GM23338 (cell line): ENCODE measurements at regions not wholly inside any gene's neighbourhood (a gene's known extent, or its start where the extent isn't known, plus 50 kb on each side); places are given as distances from the start of the nearest gene placed in this dataset.

Experiments
- CREB1 ChIP-seq: fragments of 250-450 bp; sonication (Bioruptor Pico); IDR thresholded peaks from 2 replicates; pipeline ENCODE4 v1.5.0; 2020; ENCODE audit warnings: low read depth, mild to moderate bottlenecking, moderate library complexity
- CTCF ChIP-seq, 2 experiments: fragments of 200-600 bp in 1 of 2; sonication (generic) in 1 of 2; conservative IDR thresholded peaks; 2 replicates each; pipeline versions ENCODE4 v1.5.1 to v1.6.1; 2016 to 2017; ENCODE audit warnings: antibody characterized with exemption in 2 of 2, low read depth in 2 of 2, mild to moderate bottlenecking in 2 of 2, moderate library complexity in 1 of 2
- EZH2 ChIP-seq: fragments of 200-600 bp; sonication (generic); IDR thresholded peaks from one replicate; pipeline ENCODE4 v1.8.0; 2017; ENCODE audit warnings: antibody characterized with exemption, mild to moderate bottlenecking, low read depth; ENCODE audit not compliant: unreplicated experiment
- EZH2phosphoT487 ChIP-seq: fragments of 200-600 bp; sonication (generic); IDR thresholded peaks from one replicate; pipeline ENCODE4 v1.8.1; 2018; ENCODE audit warnings: antibody characterized with exemption; ENCODE audit not compliant: unreplicated experiment
- JUNB ChIP-seq: IDR thresholded peaks from one replicate; pipeline ENCODE4 v1.6.1; 2016; ENCODE audit warnings: antibody characterized with exemption; ENCODE audit not compliant: unreplicated experiment
- POLR2AphosphoS5 ChIP-seq: IDR thresholded peaks from 2 replicates; pipeline ENCODE4 v1.6.1; 2016; ENCODE audit warnings: antibody characterized with exemption, low read depth
- REST ChIP-seq: IDR thresholded peaks from one replicate; pipeline ENCODE4 v1.6.1; 2018; ENCODE audit warnings: antibody characterized with exemption; ENCODE audit not compliant: unreplicated experiment

- TF ChIP-seq EZH2phosphoT487 = no peak
- no peak for TF ChIP-seq POLR2AphosphoS5
- TF ChIP-seq EZH2 = no peak
- TF ChIP-seq JUNB = no peak
- no peak for TF ChIP-seq CREB1
- no peak for TF ChIP-seq CTCF (conservative IDR thresholded peaks at IDR 0.05; ENCODE audit: low read depth in 2 of 2)
- TF ChIP-seq REST = no peak
Measured at GRCh38 chr5:96177303-96177869, 215.7 kb upstream of the ELL2 start.
